Fibroblast of villous mesenchyme (primary cell): ENCODE measurements at regions not wholly inside any gene's neighbourhood (a gene's known extent, or its start where the extent isn't known, plus 50 kb on each side); places are given as distances from the start of the nearest gene placed in this dataset.

ENCODE experiments used
- DNase-seq: peaks from one replicate; pipeline ENCODE4 v3.0.0-alpha.2; 2010; ENCODE audit warnings: low read depth
- H3K4me3 ChIP-seq: 2 replicates; pipeline ENCODE4 v1.5.1; 2011; ENCODE audit warnings: low read depth, mild to moderate bottlenecking, low read length
- TF ChIP-seq, protein P1 (sequence below): IDR thresholded peaks from 2 replicates; pipeline ENCODE4 v1.5.1; 2012; ENCODE audit warnings: low read depth, mild to moderate bottlenecking, low read length; ENCODE audit not compliant: insufficient read depth

DNA sequence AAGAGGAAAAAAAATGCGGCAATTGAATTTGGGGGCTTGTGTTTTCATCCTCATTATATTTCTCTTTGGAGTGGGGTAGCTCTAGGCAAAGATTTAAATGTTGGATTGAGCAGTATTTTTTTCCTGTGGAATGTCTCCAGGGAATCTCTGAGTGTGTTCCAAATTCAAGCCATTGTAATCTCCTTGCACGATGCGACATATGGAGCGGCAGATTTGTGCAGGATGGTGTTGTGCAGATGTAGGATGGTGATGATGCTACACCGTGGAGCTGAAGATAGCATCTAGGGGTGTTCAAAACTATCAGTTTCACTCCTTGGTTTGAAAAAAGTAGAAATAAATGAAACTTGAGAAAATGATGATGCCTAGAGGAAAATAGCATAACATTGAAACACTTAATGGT, 777.5 kb upstream of the EPHA7 start:
- TF ChIP-seq, protein P1, sequence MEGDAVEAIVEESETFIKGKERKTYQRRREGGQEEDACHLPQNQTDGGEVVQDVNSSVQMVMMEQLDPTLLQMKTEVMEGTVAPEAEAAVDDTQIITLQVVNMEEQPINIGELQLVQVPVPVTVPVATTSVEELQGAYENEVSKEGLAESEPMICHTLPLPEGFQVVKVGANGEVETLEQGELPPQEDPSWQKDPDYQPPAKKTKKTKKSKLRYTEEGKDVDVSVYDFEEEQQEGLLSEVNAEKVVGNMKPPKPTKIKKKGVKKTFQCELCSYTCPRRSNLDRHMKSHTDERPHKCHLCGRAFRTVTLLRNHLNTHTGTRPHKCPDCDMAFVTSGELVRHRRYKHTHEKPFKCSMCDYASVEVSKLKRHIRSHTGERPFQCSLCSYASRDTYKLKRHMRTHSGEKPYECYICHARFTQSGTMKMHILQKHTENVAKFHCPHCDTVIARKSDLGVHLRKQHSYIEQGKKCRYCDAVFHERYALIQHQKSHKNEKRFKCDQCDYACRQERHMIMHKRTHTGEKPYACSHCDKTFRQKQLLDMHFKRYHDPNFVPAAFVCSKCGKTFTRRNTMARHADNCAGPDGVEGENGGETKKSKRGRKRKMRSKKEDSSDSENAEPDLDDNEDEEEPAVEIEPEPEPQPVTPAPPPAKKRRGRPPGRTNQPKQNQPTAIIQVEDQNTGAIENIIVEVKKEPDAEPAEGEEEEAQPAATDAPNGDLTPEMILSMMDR: no peak
- DNase-seq: no peak
- no peak overlapping the region for H3K4me3 ChIP-seq

DNA sequence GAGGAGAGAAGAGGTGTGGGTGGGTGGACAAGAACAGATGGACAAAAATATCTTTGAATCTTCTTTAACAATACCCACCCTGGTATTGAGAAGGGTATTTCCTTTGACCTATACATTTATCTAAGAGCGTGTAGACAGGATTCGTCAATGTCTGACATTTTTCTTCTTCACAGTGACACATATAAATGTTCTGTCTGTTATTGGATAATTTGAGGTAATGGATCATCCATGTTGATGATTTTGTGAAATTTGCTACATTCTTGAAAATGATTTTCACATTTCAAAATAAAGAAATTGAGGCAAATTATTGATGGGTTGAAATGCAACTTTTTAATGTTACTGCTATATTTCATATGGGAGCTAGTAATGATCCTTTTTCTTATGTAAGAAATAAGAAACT, 770.7 kb upstream of the EPHA7 start:
- no peak overlapping the region for H3K4me3 ChIP-seq
- TF ChIP-seq, protein P1: no peak
- DNase-seq: no peak

DNA sequence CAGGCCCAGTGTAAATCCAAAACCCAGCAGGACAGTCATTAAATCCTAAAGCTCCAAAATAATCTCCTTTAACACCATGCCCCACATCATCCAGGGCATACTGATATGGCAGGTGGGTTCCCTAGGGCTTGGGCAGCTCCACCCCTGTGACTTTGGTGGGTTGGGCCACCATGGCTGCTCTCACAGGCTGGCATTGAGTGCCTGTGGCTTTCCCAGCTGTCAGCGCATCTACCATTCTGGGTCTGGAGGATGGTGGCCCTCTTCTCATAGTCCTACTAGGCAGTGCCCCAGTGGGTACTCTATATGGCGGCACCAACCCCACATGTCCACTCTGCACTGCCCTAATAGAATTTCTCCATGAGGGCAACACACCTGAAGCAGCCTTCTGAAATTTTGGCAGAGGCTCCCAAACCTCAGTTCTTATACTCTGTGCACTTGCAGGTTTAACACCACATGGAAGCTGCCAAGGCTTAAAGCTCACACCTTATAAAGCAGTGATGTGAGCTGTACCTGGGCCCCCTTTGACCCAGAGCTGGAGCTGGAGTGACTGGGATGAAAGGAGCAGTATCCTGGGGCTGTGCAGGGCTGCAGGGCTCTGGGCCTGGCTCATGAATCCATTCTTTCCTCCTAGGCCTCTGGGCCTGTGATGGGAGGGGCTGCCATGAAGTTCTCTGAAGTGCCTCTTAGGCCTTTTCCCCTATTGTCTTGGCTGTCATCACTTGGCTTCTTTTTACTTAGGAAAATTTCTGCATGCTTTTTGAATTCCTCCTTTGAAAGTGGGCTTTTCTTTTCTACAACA, 765.5 kb upstream of the EPHA7 start:
- TF ChIP-seq, protein P1: no peak
- DNase-seq: no peak
- no peak overlapping the region for H3K4me3 ChIP-seq

DNA sequence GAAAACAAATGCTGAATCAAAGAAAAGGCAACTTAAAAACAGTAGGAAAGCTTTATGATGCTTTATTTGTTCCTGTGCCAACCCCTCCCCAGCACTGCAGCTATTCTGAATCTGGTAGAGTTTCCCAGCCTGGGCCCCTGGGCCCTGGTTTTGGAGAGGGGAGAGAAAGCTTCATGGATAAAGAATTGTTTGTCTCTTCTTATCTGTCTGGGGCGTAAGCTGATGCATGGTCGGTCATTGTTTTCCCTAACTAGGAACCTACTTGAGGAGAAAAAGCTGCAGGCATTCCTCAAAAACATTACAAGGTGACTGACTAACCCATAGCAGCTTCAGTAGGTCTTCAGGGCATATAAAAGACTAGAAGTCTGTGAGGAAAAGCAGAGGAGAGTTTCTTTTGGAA, 758.1 kb upstream of the EPHA7 start:
- DNase-seq: no peak
- TF ChIP-seq, protein P1: no peak
- H3K4me3 ChIP-seq: no peak overlapping the region

GRCh38 chr6:94175465-94175864, 756.1 kb upstream of the EPHA7 start:
- DNase-seq: no peak
- TF ChIP-seq, protein P1: no peak
- H3K4me3 ChIP-seq: no peak overlapping the region

- H3K4me3 ChIP-seq: no peak overlapping the region
- TF ChIP-seq, protein P1: no peak
- DNase-seq: no peak
Observed at GRCh38 chr6:94163877-94164276, 744.5 kb upstream of the EPHA7 start.

DNA sequence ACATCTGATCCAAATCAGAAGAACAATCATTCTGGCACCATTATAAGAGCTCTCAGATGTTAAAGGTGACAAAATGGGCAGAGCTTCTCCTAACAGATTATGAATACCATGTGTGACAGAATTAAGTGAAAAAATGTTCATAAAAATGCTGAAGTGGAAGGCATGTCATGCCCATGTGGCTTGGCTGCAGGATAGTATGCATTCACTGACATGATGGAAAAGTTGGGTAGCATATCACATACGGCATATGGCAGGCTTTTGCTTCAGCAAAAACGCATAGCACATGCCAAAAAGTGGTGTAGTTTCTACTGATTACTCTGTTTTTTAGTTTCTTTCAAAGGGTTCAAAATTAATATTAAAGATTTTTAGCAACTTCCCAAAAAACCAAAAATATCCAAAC, 731.5 kb upstream of the EPHA7 start:
- H3K4me3 ChIP-seq: no peak overlapping the region
- TF ChIP-seq, protein P1: no peak
- DNase-seq: no peak
